ENCODE measurements at regions not wholly inside any gene's neighbourhood (a gene's known extent, or its start where the extent isn't known, plus 50 kb on each side); places are given as distances from the start of the nearest gene placed in this dataset.
A peak's percentile ranks its signal among the peaks of the same experiment; 100 is the strongest.

DNA sequence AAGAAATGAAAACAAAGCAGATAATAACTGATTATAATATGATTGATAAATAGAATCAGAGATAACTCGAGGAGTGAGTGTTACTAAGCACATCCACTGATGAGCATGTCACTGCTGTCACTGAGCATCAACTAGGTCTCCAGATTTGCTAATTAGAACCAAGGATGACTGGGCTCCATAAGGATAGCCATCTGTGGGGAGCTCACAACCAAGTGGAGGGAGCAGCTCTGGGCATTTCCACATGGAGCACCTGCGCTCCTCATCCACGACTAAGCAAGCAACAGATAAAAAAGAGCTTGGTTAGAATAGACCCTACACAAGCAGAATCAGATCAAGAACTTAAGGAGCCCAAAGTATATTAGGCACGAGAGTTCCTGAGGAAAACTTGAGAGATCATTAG, 396.0 kb upstream of the B3GAT1 start:
- Histone ChIP-seq H3K4me3 (no peak overlapping the region), H3K27me3 (peaks cover 13% of the 10 kb centered on the region), H3K27ac (no peak overlapping the region), H3K4me1 (no peaks in the 10 kb centered on the region), H3K36me3 (no peaks in the 10 kb centered on the region), H3K9me3 (no peaks in the 10 kb centered on the region)
- TF ChIP-seq, protein P1, sequence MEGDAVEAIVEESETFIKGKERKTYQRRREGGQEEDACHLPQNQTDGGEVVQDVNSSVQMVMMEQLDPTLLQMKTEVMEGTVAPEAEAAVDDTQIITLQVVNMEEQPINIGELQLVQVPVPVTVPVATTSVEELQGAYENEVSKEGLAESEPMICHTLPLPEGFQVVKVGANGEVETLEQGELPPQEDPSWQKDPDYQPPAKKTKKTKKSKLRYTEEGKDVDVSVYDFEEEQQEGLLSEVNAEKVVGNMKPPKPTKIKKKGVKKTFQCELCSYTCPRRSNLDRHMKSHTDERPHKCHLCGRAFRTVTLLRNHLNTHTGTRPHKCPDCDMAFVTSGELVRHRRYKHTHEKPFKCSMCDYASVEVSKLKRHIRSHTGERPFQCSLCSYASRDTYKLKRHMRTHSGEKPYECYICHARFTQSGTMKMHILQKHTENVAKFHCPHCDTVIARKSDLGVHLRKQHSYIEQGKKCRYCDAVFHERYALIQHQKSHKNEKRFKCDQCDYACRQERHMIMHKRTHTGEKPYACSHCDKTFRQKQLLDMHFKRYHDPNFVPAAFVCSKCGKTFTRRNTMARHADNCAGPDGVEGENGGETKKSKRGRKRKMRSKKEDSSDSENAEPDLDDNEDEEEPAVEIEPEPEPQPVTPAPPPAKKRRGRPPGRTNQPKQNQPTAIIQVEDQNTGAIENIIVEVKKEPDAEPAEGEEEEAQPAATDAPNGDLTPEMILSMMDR (IDR thresholded peaks at IDR 0.05), result no peak
- intact Hi-C loops (cut with DNase I), result no loop called here
- DNase-seq (no peak), ATAC-seq (no peak)

DNA sequence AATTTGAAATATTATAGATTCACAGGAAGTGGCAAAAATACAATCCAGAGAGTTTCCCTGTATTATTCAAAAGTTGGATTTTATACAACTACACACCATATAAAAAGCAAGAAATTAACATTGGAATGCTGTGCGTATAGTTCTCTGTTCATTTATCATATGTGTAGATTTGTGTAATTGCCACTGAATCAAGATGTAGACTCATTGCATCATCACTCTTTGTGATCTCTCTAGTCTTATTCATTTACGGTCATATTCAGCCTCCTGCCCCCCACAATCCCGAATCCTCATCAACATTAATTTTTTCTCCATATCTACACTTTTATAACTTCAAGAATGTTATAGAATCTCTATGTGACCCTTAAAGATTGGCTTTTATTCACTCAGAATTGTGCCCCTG, 390.6 kb upstream of the B3GAT1 start:
- DNase-seq (no peak), ATAC-seq (no peak)
- Histone ChIP-seq H3K27ac (no peak overlapping the region), H3K4me1 (peaks cover 6% of the 10 kb centered on the region), H3K27me3 (peaks cover 25% of the 10 kb centered on the region), H3K4me3 (no peak overlapping the region), H3K36me3 (no peaks in the 10 kb centered on the region), H3K9me3 (no peaks in the 10 kb centered on the region)
- intact Hi-C loops (cut with DNase I), result no loop called here
- TF ChIP-seq, protein P1 (IDR thresholded peaks at IDR 0.05), result no peak

DNA sequence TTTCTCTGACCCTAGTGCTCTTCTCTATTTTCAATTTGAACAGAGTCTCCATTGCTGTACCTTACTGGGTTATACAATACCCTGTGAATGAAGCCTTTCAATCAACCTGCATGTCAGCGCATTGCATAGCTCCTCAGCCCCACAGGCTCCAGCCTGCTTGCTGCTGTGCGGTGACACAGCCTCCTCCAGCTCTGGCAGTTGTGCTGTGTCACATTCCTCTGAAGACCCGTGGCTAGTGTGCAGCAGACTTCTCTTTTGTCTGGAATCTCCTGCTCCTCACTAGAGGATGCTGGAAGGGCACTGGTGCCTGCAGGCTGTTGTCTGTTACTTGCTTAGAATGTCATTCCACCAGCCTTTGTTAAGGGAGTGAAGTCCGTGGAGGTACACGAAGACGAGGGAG, 390.1 kb upstream of the B3GAT1 start:
- no peak overlapping the region for H3K27ac ChIP-seq
- H3K4me1 ChIP-seq, result peaks cover 6% of the 10 kb centered on the region
- no peaks in the 10 kb centered on the region for H3K36me3 ChIP-seq
- TF ChIP-seq, protein P1 (IDR thresholded peaks at IDR 0.05), result no peak
- peaks cover 25% of the 10 kb centered on the region for H3K27me3 ChIP-seq
- no peaks in the 10 kb centered on the region for H3K9me3 ChIP-seq
- intact Hi-C loops (cut with DNase I), result no loop called here
- no peak overlapping the region for H3K4me3 ChIP-seq
- no peak for DNase-seq
- ATAC-seq, result peak; percentile 28

GRCh38 chr11:134801570-134801969, 389.5 kb upstream of the B3GAT1 start:
- no peaks in the 10 kb centered on the region for H3K36me3 ChIP-seq
- H3K4me3 ChIP-seq, result no peak overlapping the region
- DNase-seq (no peak), ATAC-seq (no peak)
- no peaks in the 10 kb centered on the region for H3K9me3 ChIP-seq
- no peak overlapping the region for H3K27ac ChIP-seq
- peaks cover 6% of the 10 kb centered on the region for H3K4me1 ChIP-seq
- peaks cover 27% of the 10 kb centered on the region for H3K27me3 ChIP-seq
- TF ChIP-seq, protein P1 (IDR thresholded peaks at IDR 0.05), result no peak
- intact Hi-C loops (cut with DNase I), result no loop called here

DNA sequence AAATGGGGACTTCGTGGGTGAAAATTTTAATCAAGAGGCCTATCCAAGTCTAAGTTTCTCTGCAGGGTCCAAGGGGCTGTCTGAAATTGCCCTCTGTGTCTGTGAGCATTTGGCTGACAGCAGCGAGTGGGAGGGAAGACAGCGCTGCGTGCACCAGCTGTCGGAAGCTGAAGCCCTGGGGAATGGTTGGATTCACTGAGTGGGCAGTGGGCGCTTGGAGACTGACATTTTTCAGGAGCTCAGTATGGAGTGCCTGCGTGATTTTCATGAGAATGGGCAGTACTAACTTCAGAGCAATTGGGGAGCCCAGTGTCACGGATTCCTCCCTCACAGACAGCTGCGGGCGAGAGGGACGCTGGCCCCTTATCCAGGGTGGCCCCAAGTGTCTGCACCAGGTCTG, 388.8 kb upstream of the B3GAT1 start:
- TF ChIP-seq, protein P1 (IDR thresholded peaks at IDR 0.05), result no peak
- Histone ChIP-seq H3K4me1 (peaks cover 6% of the 10 kb centered on the region), H3K36me3 (no peaks in the 10 kb centered on the region), H3K27ac (no peak overlapping the region), H3K27me3 (peaks cover 28% of the 10 kb centered on the region), H3K9me3 (no peaks in the 10 kb centered on the region), H3K4me3 (no peak overlapping the region)
- intact Hi-C loops (cut with DNase I), result no loop called here
- ATAC-seq (no peak), DNase-seq (no peak)

DNA sequence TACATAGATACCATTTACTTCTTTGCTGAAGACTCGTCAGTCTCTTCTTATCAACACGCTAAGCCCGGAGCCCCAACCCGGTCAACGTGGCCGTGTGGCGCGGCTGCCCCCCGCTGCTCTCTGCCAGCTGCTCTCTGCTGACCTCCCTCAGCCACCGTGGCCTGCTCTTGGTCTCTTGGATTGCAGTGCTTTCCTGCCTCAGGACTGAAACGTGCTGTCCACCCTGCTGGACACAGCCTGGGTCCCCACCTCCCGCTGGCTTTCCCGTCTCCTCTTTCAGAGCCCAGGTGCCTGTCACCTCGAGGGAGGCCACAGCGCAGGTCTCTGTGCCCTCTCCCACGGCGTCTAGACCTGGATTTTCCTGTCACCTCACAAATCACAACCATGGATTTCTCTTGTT, 388.1 kb upstream of the B3GAT1 start:
- Histone ChIP-seq H3K4me3 (no peak overlapping the region), H3K9me3 (no peaks in the 10 kb centered on the region), H3K36me3 (no peaks in the 10 kb centered on the region), H3K4me1 (peaks cover 6% of the 10 kb centered on the region), H3K27ac (no peak overlapping the region), H3K27me3 (peaks cover 24% of the 10 kb centered on the region)
- intact Hi-C loops (cut with DNase I), result no loop called here
- no peak for ATAC-seq
- no peak for DNase-seq
- TF ChIP-seq, protein P1 (IDR thresholded peaks at IDR 0.05), result no peak

All from upper lobe of right lung (tissue), 1 donor.